K562 (cell line): ENCODE measurements at regions not wholly inside any gene's neighbourhood (a gene's known extent, or its start where the extent isn't known, plus 50 kb on each side); places are given as distances from the start of the nearest gene placed in this dataset.

Source experiments
- ATF1 ChIP-seq, 2 experiments: fragments of 450-650 bp in 1 of 2; IDR thresholded peaks; 2 replicates each; pipeline ENCODE4 v1.6.1; 2016; ENCODE audit warnings: missing compliant biosample characterization in 1 of 2, missing genetic modification characterization in 1 of 2
- BCOR ChIP-seq: fragments of 450-650 bp; IDR thresholded peaks from 2 replicates; pipeline ENCODE4 v1.6.1; 2016
- BDP1 ChIP-seq: IDR thresholded peaks from 3 replicates; pipeline ENCODE4 v1.6.1; 2011; ENCODE audit not compliant: insufficient read length, insufficient read depth
- CBFA2T2 ChIP-seq: fragments of 450-650 bp; conservative IDR thresholded peaks from 2 replicates; pipeline ENCODE4 v1.6.1; 2017; ENCODE audit warnings: mild to moderate bottlenecking
- EZH2 ChIP-seq: IDR thresholded peaks from 2 replicates; pipeline ENCODE4 v1.6.1; 2012; ENCODE audit warnings: low read depth, mild to moderate bottlenecking, inconsistent platforms, low read length, borderline replicate concordance
- HCFC1 ChIP-seq: IDR thresholded peaks from 2 replicates; pipeline ENCODE4 v1.6.1; 2012; ENCODE audit warnings: low read depth, low read length, improper control_type of control experiment
- IFI16 ChIP-seq: fragments of 250-450 bp; sonication (Bioruptor Pico); IDR thresholded peaks from 2 replicates; pipeline ENCODE4 v2.1.2; 2022; ENCODE audit warnings: mild to moderate bottlenecking, inconsistent platforms
- JUND ChIP-seq, 2 experiments: IDR thresholded peaks; 2 replicates in 1 of 2; 3 replicates in 1 of 2; pipeline ENCODE4 v1.6.1; 2011; ENCODE audit warnings: borderline replicate concordance in 2 of 2, low read depth in 2 of 2, low read length in 2 of 2, improper control_type of control experiment in 1 of 2, missing biosample characterization in 1 of 2, missing genetic modification characterization in 1 of 2, missing genetic modification reagents in 1 of 2
- KLF10 ChIP-seq: fragments of 250-450 bp; sonication (Bioruptor Pico); IDR thresholded peaks from 2 replicates; pipeline ENCODE4 v1.6.1; 2021; ENCODE audit warnings: matching md5 sums
- MGA ChIP-seq: fragments of 450-650 bp; IDR thresholded peaks from 2 replicates; pipeline ENCODE4 v1.6.1; 2016; ENCODE audit warnings: mild to moderate bottlenecking, moderate library complexity
- MTA3 ChIP-seq: fragments of 450-650 bp; formaldehyde crosslinking; IDR thresholded peaks from 2 replicates; pipeline ENCODE4 v1.6.1; 2017; ENCODE audit warnings: mild to moderate bottlenecking, borderline replicate concordance
- NFE2 ChIP-seq: IDR thresholded peaks from 2 replicates; pipeline ENCODE4 v1.6.1; 2014; ENCODE audit warnings: antibody characterized with exemption, low read depth
- POLR2AphosphoS2 ChIP-seq: IDR thresholded peaks from 2 replicates; pipeline ENCODE4 v1.6.1; 2012; ENCODE audit warnings: low read length, improper control_type of control experiment
- TBL1XR1 ChIP-seq, 2 experiments: IDR thresholded peaks; 2 replicates each; pipeline ENCODE4 v1.6.1; 2012; ENCODE audit warnings: improper control_type of control experiment in 2 of 2, low read length in 2 of 2, mild to moderate bottlenecking in 1 of 2
- TCF3 ChIP-seq: sonication (generic); formaldehyde crosslinking; IDR thresholded peaks from 2 replicates; pipeline ENCODE4 v1.4.0; 2020; ENCODE audit warnings: mild to moderate bottlenecking, missing genetic modification reagents
- ZEB2 ChIP-seq: fragments of 450-650 bp; IDR thresholded peaks from 2 replicates; pipeline ENCODE4 v1.6.1; 2016
- ZNF143 ChIP-seq: sonication (generic); formaldehyde crosslinking; IDR thresholded peaks from 2 replicates; pipeline ENCODE4 v1.9.0; 2022; ENCODE audit warnings: mild to moderate bottlenecking, missing genetic modification reagents
- ZNF23 ChIP-seq: fragments of 250-450 bp; sonication (Bioruptor Pico); IDR thresholded peaks from 2 replicates; pipeline ENCODE4 v1.4.0; 2020; ENCODE audit warnings: mild to moderate bottlenecking

- TF ChIP-seq TCF3 (peak; percentile 97), JUND (IDR thresholded peaks at IDR 0.05; ENCODE audit: borderline replicate concordance, low read depth, low read length) (peak; percentile 80), JUND (tag; IDR thresholded peaks at IDR 0.05; ENCODE audit: borderline replicate concordance, low read depth, low read length) (peak; percentile 88; the same call in 2 of the 3 replicates), MGA (no peak; the same call in 1 of the 2 replicates), ATF1 (CRISPR knock-in tag; IDR thresholded peaks at IDR 0.05) (no peak), ATF1 (tag; IDR thresholded peaks at IDR 0.05) (peak; percentile 54), ZNF143 (no peak), KLF10 (CRISPR knock-in tag) (no peak), POLR2AphosphoS2 (no peak), BDP1 (no peak), CBFA2T2 (peak; percentile 93), ZEB2 (peak; percentile 63), HCFC1 (0 out of 2 replicates have a peak, but pooled peaks have one; percentile 17), EZH2 (no peak), IFI16 (no peak), ZNF23 (no peak), BCOR (peak; percentile 28; the same call in 1 of the 2 replicates), NFE2 (peak; percentile 54; the same call in 1 of the 2 replicates), MTA3 (peak; percentile 85), TBL1XR1 (IDR thresholded peaks at IDR 0.05; ENCODE audit: low read length in 2 of 2) (peak; percentile 89 to 96)
Measured at GRCh38 chr11:86143087-86144030, 74.5 kb upstream of the PICALM start (continued).
